ENCODE measurements at regions not wholly inside any gene's neighbourhood (a gene's known extent, or its start where the extent isn't known, plus 50 kb on each side); places are given as distances from the start of the nearest gene placed in this dataset.

GRCh38 chrX:124717537-124717936, 371.2 kb downstream of the SH2D1A start:
- DNase-seq: no peak
- intact Hi-C loops (cut with DNase I, micrococcal nuclease): no loop called here

GRCh38 chrX:124719060-124719459, 372.7 kb downstream of the SH2D1A start:
- H3K4me3 ChIP-seq: no peak overlapping the region
- intact Hi-C loops (cut with DNase I, micrococcal nuclease): no loop called here
- H3K36me3 ChIP-seq (ENCODE audit: low read depth): no peaks in the 10 kb centered on the region
- DNase-seq (no peak), ATAC-seq (no peak)
- TF ChIP-seq CTCF (IDR thresholded peaks at IDR 0.05): no peak
- no peaks in the 10 kb centered on the region for H3K4me1 ChIP-seq (ENCODE audit: low read depth)
- no peaks in the 10 kb centered on the region for H3K9me3 ChIP-seq

More at GRCh38 chrX:124717537-124717936, 371.2 kb downstream of the SH2D1A start:
- Histone ChIP-seq H3K4me1 (ENCODE audit: low read depth) (no peaks in the 10 kb centered on the region), H3K36me3 (ENCODE audit: low read depth) (no peaks in the 10 kb centered on the region), H3K9me3 (no peaks in the 10 kb centered on the region), H3K4me3 (no peak overlapping the region)
- TF ChIP-seq CTCF (IDR thresholded peaks at IDR 0.05): no peak
- no peak for ATAC-seq

- TF ChIP-seq CTCF (IDR thresholded peaks at IDR 0.05): no peak
- intact Hi-C loops (cut with DNase I, micrococcal nuclease): no loop called here
- H3K4me3 ChIP-seq: no peak overlapping the region
- H3K4me1 ChIP-seq (ENCODE audit: low read depth): no peaks in the 10 kb centered on the region
- no peaks in the 10 kb centered on the region for H3K9me3 ChIP-seq
- H3K36me3 ChIP-seq (ENCODE audit: low read depth): no peaks in the 10 kb centered on the region
- DNase-seq (no peak), ATAC-seq (no peak)
Measured at GRCh38 chrX:124720532-124720931, 374.2 kb downstream of the SH2D1A start.

GRCh38 chrX:124725502-124725901, 379.1 kb downstream of the SH2D1A start:
- Histone ChIP-seq H3K36me3 (ENCODE audit: low read depth) (no peaks in the 10 kb centered on the region), H3K4me1 (ENCODE audit: low read depth) (no peaks in the 10 kb centered on the region), H3K4me3 (no peak overlapping the region), H3K9me3 (no peaks in the 10 kb centered on the region)
- TF ChIP-seq CTCF (IDR thresholded peaks at IDR 0.05): no peak
- no peak for DNase-seq
- intact Hi-C loops (cut with DNase I, micrococcal nuclease): no loop called here
- ATAC-seq: no peak

- no peaks in the 10 kb centered on the region for H3K4me1 ChIP-seq (ENCODE audit: low read depth)
- ATAC-seq (no peak), DNase-seq (no peak)
- H3K9me3 ChIP-seq: no peaks in the 10 kb centered on the region
- no peak for TF ChIP-seq CTCF (IDR thresholded peaks at IDR 0.05)
- H3K4me3 ChIP-seq: no peak overlapping the region
- intact Hi-C loops (cut with DNase I, micrococcal nuclease): no loop called here
- no peaks in the 10 kb centered on the region for H3K36me3 ChIP-seq (ENCODE audit: low read depth)
Measured at GRCh38 chrX:124726292-124726691, 379.9 kb downstream of the SH2D1A start.

GRCh38 chrX:124726881-124727280, 380.5 kb downstream of the SH2D1A start:
- H3K36me3 ChIP-seq (ENCODE audit: low read depth): no peaks in the 10 kb centered on the region
- no peaks in the 10 kb centered on the region for H3K4me1 ChIP-seq (ENCODE audit: low read depth)
- intact Hi-C loops (cut with DNase I, micrococcal nuclease): no loop called here
- H3K9me3 ChIP-seq: no peaks in the 10 kb centered on the region
- DNase-seq (no peak), ATAC-seq (no peak)
- no peak for TF ChIP-seq CTCF (IDR thresholded peaks at IDR 0.05)
- H3K4me3 ChIP-seq: no peak overlapping the region
